Prostate gland (tissue), 2 donors: ENCODE measurements at regions not wholly inside any gene's neighbourhood (a gene's known extent, or its start where the extent isn't known, plus 50 kb on each side); places are given as distances from the start of the nearest gene placed in this dataset.

Source experiments
- DNase-seq: peaks from one replicate; pipeline ENCODE4 v3.0.0-alpha.2; 2019; ENCODE audit warnings: low spot score
- H3K27ac ChIP-seq, 2 donors: fragments of 200-600 bp; sonication (generic); 2 replicates each; pipeline ENCODE4 v1.5.1; 2017 to 2019
- H3K27me3 ChIP-seq: fragments of 200-600 bp; sonication (generic); replicated peaks from 2 replicates; pipeline ENCODE4 v1.5.1; 2019; ENCODE audit not compliant: insufficient read depth
- H3K36me3 ChIP-seq, 2 donors: fragments of 200-600 bp; sonication (generic); 1 replicate in 1 of 2; 2 replicates in 1 of 2; pipeline versions ENCODE4 v1.5.1 to v1.8.1; 2017 to 2019
- H3K4me1 ChIP-seq: fragments of 200-600 bp; sonication (generic); replicated peaks from 2 replicates; pipeline ENCODE4 v1.5.1; 2019
- H3K4me3 ChIP-seq, 2 donors: fragments of 200-600 bp; sonication (generic); 2 replicates each; pipeline ENCODE4 v1.5.1; 2017 to 2019
- H3K9me3 ChIP-seq: fragments of 200-600 bp; sonication (generic); 2 replicates; pipeline ENCODE4 v1.5.1; 2017
- POLR2A ChIP-seq: fragments of 450-650 bp; IDR thresholded peaks from one replicate; pipeline ENCODE4 v1.6.1; 2016; ENCODE audit warnings: antibody characterized with exemption, mild to moderate bottlenecking
- POLR2AphosphoS5 ChIP-seq: sonication (generic); formaldehyde crosslinking; IDR thresholded peaks from one replicate; pipeline ENCODE4 v1.6.1; 2017; ENCODE audit warnings: antibody characterized with exemption
- WGBS: methylation state at CpG from one replicate; pipeline ENCODE4 v1.1.5; 2018; 5-methylcytosine and 5-hydroxymethylcytosine counted together
- intact Hi-C: fragments of 100-400 bp; cut with DNase I; formaldehyde crosslinking; loops from one replicate; pipeline ENCODE4 v1.14.2; 2022
- TF ChIP-seq, protein P1 (sequence below), 4 experiments: fragments of 200-600 bp in 2 of 4; fragments of 450-650 bp in 2 of 4; sonication (generic) in 2 of 4; IDR thresholded peaks; 1 replicate in 3 of 4; 2 replicates in 1 of 4; pipeline ENCODE4 v1.5.1; 2016 to 2019; ENCODE audit warnings: antibody characterized with exemption in 4 of 4, mild to moderate bottlenecking in 2 of 4, moderate library complexity in 2 of 4

DNA sequence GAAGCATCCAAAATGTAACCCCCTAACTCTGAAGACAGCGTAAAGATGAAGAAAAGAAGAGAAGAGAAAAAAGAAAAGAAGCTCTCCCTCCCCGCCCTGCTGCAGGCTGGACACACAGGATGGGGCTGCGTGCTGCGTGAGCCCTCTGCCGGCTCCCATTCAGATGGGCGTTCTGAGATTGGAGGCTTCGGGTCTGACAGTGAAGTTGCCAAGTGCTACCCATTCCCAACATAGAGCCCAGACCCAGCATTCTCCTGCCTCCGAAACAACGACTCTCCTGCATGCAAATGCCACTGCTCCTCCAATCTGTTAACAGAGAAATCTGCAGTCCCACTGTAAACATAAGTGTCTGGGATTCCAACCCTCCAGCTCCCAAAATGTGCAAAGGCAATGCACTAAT is 234.9 kb downstream of the BCL11A start:
- H3K27ac ChIP-seq, result no peak overlapping the region
- H3K4me1 ChIP-seq, result no peaks in the 10 kb centered on the region
- H3K36me3 ChIP-seq, result no peaks in the 10 kb centered on the region
- no peak overlapping the region for H3K4me3 ChIP-seq
- WGBS, result 64% methylated on average over 9 of the region's 9 CpGs
- H3K9me3 ChIP-seq, result no peaks in the 10 kb centered on the region
- TF ChIP-seq POLR2AphosphoS5 (no peak), POLR2A (no peak)
- TF ChIP-seq, protein P1, sequence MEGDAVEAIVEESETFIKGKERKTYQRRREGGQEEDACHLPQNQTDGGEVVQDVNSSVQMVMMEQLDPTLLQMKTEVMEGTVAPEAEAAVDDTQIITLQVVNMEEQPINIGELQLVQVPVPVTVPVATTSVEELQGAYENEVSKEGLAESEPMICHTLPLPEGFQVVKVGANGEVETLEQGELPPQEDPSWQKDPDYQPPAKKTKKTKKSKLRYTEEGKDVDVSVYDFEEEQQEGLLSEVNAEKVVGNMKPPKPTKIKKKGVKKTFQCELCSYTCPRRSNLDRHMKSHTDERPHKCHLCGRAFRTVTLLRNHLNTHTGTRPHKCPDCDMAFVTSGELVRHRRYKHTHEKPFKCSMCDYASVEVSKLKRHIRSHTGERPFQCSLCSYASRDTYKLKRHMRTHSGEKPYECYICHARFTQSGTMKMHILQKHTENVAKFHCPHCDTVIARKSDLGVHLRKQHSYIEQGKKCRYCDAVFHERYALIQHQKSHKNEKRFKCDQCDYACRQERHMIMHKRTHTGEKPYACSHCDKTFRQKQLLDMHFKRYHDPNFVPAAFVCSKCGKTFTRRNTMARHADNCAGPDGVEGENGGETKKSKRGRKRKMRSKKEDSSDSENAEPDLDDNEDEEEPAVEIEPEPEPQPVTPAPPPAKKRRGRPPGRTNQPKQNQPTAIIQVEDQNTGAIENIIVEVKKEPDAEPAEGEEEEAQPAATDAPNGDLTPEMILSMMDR (IDR thresholded peaks at IDR 0.05), result no peak
- no peak for DNase-seq
- H3K27me3 ChIP-seq, result no peaks in the 10 kb centered on the region
- intact Hi-C loops, result no loop called here

DNA sequence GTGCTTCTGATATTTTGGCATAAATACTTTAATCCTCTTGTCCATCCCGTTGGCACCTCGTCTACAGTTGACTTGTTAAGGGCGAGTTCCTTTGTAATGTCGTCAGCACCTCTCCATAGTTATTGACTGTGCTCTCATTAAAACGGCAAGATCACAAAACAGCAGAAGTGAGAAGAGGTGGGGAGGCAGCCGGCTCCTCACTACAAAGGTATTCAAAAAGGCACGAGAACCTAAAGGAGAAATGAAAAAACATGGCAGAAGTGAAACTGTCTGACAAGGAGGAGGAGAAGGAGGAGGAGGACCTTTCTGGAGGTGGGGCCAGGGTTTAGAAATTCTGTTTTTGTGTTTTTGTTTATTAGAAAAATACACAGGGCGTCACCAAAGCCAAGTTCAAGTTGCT is 235.6 kb downstream of the BCL11A start:
- TF ChIP-seq, protein P1 (IDR thresholded peaks at IDR 0.05), result no peak
- TF ChIP-seq POLR2A, result no peak
- no peak for TF ChIP-seq POLR2AphosphoS5
- DNase-seq, result no peak
- Histone ChIP-seq H3K4me1 (no peaks in the 10 kb centered on the region), H3K27me3 (no peaks in the 10 kb centered on the region), H3K9me3 (no peaks in the 10 kb centered on the region), H3K27ac (no peak overlapping the region), H3K36me3 (no peaks in the 10 kb centered on the region), H3K4me3 (no peak overlapping the region)
- 59% methylated on average over 8 of the region's 8 CpGs for WGBS
- intact Hi-C loops, result no loop called here

DNA sequence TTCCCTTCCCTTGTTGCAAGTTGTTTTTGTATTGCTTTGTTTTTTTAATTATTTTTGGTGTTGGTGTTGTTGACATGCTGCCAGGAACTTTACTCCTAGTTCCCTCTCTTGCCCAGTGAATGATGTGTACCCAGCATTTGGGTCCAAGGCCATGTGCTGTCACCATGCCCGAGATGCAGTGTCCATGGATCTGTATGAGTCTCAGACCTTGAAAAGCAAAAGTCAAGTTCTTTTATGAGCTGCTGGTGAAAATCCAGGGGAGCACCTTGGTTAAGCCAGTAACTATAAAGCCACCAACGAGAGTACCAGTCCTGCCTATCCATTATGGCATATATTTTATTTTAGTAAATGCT is 236.4 kb downstream of the BCL11A start:
- H3K4me1 ChIP-seq, result no peaks in the 10 kb centered on the region
- intact Hi-C loops, result no loop called here
- H3K9me3 ChIP-seq, result no peaks in the 10 kb centered on the region
- no peak overlapping the region for H3K4me3 ChIP-seq
- WGBS, result 67% methylated on average over 2 of the region's 2 CpGs
- TF ChIP-seq POLR2AphosphoS5 (no peak), POLR2A (no peak)
- TF ChIP-seq, protein P1 (IDR thresholded peaks at IDR 0.05), result no peak
- no peaks in the 10 kb centered on the region for H3K36me3 ChIP-seq
- H3K27ac ChIP-seq, result no peak overlapping the region
- no peak for DNase-seq
- H3K27me3 ChIP-seq, result no peaks in the 10 kb centered on the region

DNA sequence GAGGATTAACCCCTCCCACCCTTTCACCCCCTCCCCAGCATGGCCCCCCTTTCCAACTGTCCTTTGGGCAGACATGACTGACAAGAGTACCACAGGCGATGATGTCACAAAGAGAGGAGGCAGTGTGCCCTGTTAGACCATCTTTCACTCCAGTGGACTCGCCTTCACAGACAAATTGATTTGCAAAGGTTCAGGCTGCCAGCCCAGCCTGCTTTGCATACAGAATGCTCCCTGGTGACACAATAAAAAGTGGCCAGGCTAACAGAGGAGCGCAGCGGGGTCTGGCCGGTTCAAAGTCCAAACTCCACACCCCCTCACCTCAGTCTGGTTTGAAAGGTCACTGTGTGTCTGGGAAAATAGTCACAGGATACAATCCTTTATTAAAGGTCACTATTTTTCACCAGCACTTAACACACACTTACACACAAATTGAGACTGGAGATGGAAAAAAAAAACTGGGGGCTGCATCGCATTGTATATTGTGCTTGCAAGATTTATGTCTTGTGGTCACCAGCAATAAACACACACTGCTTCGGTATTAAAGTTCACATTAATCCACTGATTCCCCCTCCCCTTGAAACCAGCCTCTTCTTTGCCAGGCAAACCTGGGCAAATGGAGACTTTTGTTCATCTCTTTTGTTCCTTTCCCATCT is 236.9 kb downstream of the BCL11A start:
- TF ChIP-seq, protein P1 (IDR thresholded peaks at IDR 0.05), result no peak
- TF ChIP-seq POLR2AphosphoS5 (no peak), POLR2A (no peak)
- Histone ChIP-seq H3K4me3 (no peak overlapping the region), H3K27me3 (no peaks in the 10 kb centered on the region), H3K36me3 (no peaks in the 10 kb centered on the region), H3K9me3 (no peaks in the 10 kb centered on the region), H3K27ac (no peak overlapping the region), H3K4me1 (no peaks in the 10 kb centered on the region)
- WGBS, result 66% methylated on average over 7 of the region's 7 CpGs
- intact Hi-C loops, result no loop called here
- DNase-seq, result no peak

DNA sequence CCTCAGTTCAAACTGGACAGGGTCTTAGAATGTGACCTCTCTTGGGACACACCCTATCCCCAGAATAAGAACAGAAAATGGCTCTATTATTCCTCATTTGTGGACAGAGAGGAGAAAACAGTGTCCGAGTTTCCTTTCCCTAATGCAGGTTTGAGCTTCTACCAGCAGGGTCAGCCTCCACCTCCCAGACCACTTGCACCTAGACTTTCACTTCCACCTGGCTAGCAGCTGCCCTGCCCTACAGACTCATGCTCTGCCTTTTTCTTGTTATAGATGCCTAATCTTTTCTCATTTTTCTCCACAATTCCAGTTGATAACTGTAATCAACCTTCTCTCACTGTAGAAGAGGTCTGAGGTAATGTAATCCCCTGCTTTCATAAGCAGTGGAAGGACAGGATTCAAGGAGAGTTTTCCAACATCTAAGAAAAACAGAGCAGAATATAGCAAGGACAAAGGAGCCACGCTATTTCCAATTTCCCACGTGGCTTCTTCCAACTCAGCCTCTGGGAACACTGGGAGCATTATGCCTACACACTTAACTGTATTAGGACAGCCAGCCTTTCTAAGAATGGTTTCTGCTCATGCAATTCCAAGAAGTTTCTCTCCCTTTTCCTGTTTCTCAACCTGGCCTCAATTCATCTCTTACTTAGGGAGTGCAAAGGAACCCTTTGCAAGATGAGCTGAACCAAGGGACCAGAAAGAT is 239.8 kb downstream of the BCL11A start:
- TF ChIP-seq, protein P1 (IDR thresholded peaks at IDR 0.05), result no peak
- TF ChIP-seq POLR2AphosphoS5, result no peak
- H3K4me1 ChIP-seq, result no peaks in the 10 kb centered on the region
- no peak overlapping the region for H3K27ac ChIP-seq
- intact Hi-C loops, result no loop called here
- no peaks in the 10 kb centered on the region for H3K27me3 ChIP-seq
- H3K9me3 ChIP-seq, result no peaks in the 10 kb centered on the region
- H3K4me3 ChIP-seq, result no peak overlapping the region
- WGBS, result 90% methylated on average over 3 of the region's 3 CpGs
- no peak for DNase-seq
- no peaks in the 10 kb centered on the region for H3K36me3 ChIP-seq
